ENCODE measurements at regions not wholly inside any gene's neighbourhood (a gene's known extent, or its start where the extent isn't known, plus 50 kb on each side); places are given as distances from the start of the nearest gene placed in this dataset.

GRCh38 chr1:56019922-56020321 is 559.4 kb downstream of the PLPP3 start:
- TF ChIP-seq, protein P1, sequence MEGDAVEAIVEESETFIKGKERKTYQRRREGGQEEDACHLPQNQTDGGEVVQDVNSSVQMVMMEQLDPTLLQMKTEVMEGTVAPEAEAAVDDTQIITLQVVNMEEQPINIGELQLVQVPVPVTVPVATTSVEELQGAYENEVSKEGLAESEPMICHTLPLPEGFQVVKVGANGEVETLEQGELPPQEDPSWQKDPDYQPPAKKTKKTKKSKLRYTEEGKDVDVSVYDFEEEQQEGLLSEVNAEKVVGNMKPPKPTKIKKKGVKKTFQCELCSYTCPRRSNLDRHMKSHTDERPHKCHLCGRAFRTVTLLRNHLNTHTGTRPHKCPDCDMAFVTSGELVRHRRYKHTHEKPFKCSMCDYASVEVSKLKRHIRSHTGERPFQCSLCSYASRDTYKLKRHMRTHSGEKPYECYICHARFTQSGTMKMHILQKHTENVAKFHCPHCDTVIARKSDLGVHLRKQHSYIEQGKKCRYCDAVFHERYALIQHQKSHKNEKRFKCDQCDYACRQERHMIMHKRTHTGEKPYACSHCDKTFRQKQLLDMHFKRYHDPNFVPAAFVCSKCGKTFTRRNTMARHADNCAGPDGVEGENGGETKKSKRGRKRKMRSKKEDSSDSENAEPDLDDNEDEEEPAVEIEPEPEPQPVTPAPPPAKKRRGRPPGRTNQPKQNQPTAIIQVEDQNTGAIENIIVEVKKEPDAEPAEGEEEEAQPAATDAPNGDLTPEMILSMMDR (conservative IDR thresholded peaks at IDR 0.05; ENCODE audit: low read length): no peak
- TF ChIP-seq EZH2phosphoT487 (IDR thresholded peaks at IDR 0.05; ENCODE audit: borderline replicate concordance, low read depth, low read length): no peak
